Spleen (tissue), 7 donors: ENCODE measurements at regions not wholly inside any gene's neighbourhood (a gene's known extent, or its start where the extent isn't known, plus 50 kb on each side); places are given as distances from the start of the nearest gene placed in this dataset.

Experiments used
- POLR2AphosphoS5 ChIP-seq, 3 donors: sonication (generic); formaldehyde crosslinking; IDR thresholded peaks; one replicate each; pipeline ENCODE4 v1.5.1; 2017; ENCODE audit warnings: antibody characterized with exemption in 3 of 3
- TF ChIP-seq, protein P1 (sequence below), 11 experiments: fragments of 200-600 bp in 7 of 11; fragments of 450-650 bp in 4 of 11; sonication (generic) in 4 of 11; IDR thresholded peaks in 8 of 11; conservative IDR thresholded peaks in 3 of 11; 1 replicate in 7 of 11; 2 replicates in 4 of 11; pipeline versions ENCODE4 v1.4.0 to v1.8.0; 2016 to 2021; ENCODE audit warnings: antibody characterized with exemption in 11 of 11, inconsistent platforms in 4 of 11, mild to moderate bottlenecking in 1 of 11
- donor health status: DM: no; HTN: no; CAD: no; lungs with moderate emphysema.
- donor health status: DM: no; HTN: no; CAD: no.
- donor health status: DM: no; HTN: no; CAD: no.

DNA sequence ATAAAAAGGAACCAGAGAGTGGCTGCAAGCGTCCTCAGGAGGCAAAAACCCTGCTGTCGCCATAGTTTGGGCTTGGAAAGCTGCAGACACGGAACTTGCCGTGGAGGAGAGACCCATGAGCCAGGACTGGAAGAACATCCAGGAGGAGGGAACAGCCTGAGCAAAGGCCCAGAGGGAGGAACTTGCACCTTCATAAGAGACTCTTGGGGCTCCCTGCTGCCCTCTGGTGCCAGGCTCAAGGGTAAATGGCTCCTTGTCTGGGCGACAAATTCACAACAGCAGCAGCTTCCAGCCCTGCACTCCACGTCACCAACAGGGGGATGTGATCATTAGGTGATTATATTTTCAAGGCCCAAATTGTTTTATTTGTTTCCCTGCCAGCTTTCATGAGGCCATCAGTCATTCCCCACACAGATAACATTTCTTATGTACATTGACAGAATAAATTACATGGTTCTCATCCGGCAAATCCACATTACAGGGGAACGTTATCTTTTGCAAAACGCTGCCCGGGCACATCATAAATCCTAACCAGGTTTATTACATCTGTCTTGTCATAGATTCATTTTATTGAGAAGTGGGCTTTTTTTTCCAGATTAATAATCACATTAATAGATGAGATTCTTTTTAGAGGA lies 143.0 kb upstream of the GRIK3 start:
- TF ChIP-seq, protein P1, sequence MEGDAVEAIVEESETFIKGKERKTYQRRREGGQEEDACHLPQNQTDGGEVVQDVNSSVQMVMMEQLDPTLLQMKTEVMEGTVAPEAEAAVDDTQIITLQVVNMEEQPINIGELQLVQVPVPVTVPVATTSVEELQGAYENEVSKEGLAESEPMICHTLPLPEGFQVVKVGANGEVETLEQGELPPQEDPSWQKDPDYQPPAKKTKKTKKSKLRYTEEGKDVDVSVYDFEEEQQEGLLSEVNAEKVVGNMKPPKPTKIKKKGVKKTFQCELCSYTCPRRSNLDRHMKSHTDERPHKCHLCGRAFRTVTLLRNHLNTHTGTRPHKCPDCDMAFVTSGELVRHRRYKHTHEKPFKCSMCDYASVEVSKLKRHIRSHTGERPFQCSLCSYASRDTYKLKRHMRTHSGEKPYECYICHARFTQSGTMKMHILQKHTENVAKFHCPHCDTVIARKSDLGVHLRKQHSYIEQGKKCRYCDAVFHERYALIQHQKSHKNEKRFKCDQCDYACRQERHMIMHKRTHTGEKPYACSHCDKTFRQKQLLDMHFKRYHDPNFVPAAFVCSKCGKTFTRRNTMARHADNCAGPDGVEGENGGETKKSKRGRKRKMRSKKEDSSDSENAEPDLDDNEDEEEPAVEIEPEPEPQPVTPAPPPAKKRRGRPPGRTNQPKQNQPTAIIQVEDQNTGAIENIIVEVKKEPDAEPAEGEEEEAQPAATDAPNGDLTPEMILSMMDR (IDR thresholded peaks at IDR 0.05 in 8 of 11, conservative IDR thresholded peaks at IDR 0.05 in 3 of 11), result peak in 4 of 11 experiments; percentile 6 to 35 (median 18)
- TF ChIP-seq POLR2AphosphoS5 (IDR thresholded peaks at IDR 0.05), result no peak
